ENCODE measurements at regions not wholly inside any gene's neighbourhood (a gene's known extent, or its start where the extent isn't known, plus 50 kb on each side); places are given as distances from the start of the nearest gene placed in this dataset.

DNA sequence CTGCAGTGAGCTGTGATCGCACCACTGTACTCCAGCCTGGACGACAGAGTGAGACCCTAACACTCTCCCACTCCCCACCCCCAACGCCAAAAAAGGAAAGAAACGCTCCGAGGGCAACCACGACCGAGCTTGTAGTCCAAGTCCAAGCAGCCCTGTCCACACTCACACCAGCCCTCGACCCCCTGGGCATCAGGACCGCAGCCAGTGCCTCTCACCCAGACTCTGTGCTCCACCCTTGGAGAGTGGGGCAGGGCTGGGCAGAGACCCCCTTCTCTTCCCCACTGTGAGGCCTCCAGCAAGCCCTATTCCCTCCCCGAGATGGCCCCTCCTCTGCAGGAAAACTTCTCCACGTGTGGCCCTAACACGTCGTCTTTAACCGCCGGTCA is 82.6 kb downstream of the FOXL3 start:
- FAIRE-seq, result no peak
- Histone ChIP-seq H3K27me3 (no peaks in the 10 kb centered on the region), H3K9me3 (no peaks in the 10 kb centered on the region), H3K4me1 (peaks cover 12 to 26% (median 23%) of the 10 kb centered on the region in 3 donors), H3K27ac (peak overlapping the region; percentile 67 to 89 (median 78)), H3K4me3 (peak overlapping the region in 1 of 4 donors; percentile 3), H3K36me3 (no peaks in the 10 kb centered on the region)
- intact Hi-C loops (cut with DNase I), result no loop called here
- peak in 2 of 4 donors; percentile 0 to 1 for ATAC-seq
- 44 to 47% methylated on average over 15 of the region's 15 CpGs for WGBS, 2 donors
- no peak for TF ChIP-seq CTCF (IDR thresholded peaks at IDR 0.05)
- DNase-seq, result peak in 2 of 6 donors; percentile 60 to 78

- Histone ChIP-seq H3K27me3 (no peaks in the 10 kb centered on the region), H3K27ac (peak overlapping the region; percentile 67 to 89 (median 78)), H3K4me1 (peaks cover 12 to 26% (median 23%) of the 10 kb centered on the region in 3 donors), H3K4me3 (peak overlapping the region in 1 of 4 donors; percentile 3), H3K36me3 (no peaks in the 10 kb centered on the region), H3K9me3 (no peaks in the 10 kb centered on the region)
- ATAC-seq (peak; percentile 44 to 70 (median 62)), DNase-seq (peak; percentile 73 to 90 (median 80)), FAIRE-seq (no peak)
- 14% methylated on average over 39 of the region's 39 CpGs for WGBS, 2 donors
- no peak for TF ChIP-seq CTCF (IDR thresholded peaks at IDR 0.05)
- intact Hi-C loops (cut with DNase I), result no loop called here
Measured at GRCh38 chr7:372932-373791, 83.2 kb downstream of the FOXL3 start.

- Histone ChIP-seq H3K9me3 (no peaks in the 10 kb centered on the region), H3K4me3 (no peak overlapping the region), H3K4me1 (peaks cover 12 to 26% (median 23%) of the 10 kb centered on the region in 3 donors), H3K27me3 (no peaks in the 10 kb centered on the region), H3K27ac (peak overlapping the region in 2 of 4 donors; percentile 85 to 89), H3K36me3 (no peaks in the 10 kb centered on the region)
- 61 to 67% methylated on average over 22 to 23 of the region's 23 CpGs for WGBS, 2 donors
- DNase-seq (peak in 3 of 6 donors; percentile 12 to 61 (median 52)), ATAC-seq (no peak), FAIRE-seq (no peak)
- no peak for TF ChIP-seq CTCF (IDR thresholded peaks at IDR 0.05)
- intact Hi-C loops (cut with DNase I), result no loop called here
Measured at GRCh38 chr7:373818-374705, 84.1 kb downstream of the FOXL3 start.

GRCh38 chr7:374706-375311 is 84.8 kb downstream of the FOXL3 start:
- DNase-seq, result peak in 4 of 6 donors; percentile 9 to 75 (median 43)
- no peak for ATAC-seq
- intact Hi-C loops (cut with DNase I), result no loop called here
- TF ChIP-seq CTCF (IDR thresholded peaks at IDR 0.05), result no peak
- Histone ChIP-seq H3K4me1 (peaks cover 12 to 23% (median 22%) of the 10 kb centered on the region in 3 donors), H3K27me3 (no peaks in the 10 kb centered on the region), H3K4me3 (no peak overlapping the region), H3K36me3 (no peaks in the 10 kb centered on the region), H3K27ac (no peak overlapping the region), H3K9me3 (no peaks in the 10 kb centered on the region)
- 94 to 96% methylated on average over 31 of the region's 31 CpGs for WGBS, 2 donors
- no peak for FAIRE-seq
